IPS DF 6.9 (cell line): ENCODE measurements at regions not wholly inside any gene's neighbourhood (a gene's known extent, or its start where the extent isn't known, plus 50 kb on each side); places are given as distances from the start of the nearest gene placed in this dataset.

Source experiments
- DNase-seq: peaks from one replicate; pipeline ENCODE4 v3.0.0-alpha.2; 2013; ENCODE audit warnings: low read depth, low spot score
- H3K27ac ChIP-seq: one replicate; pipeline ENCODE4 v1.5.1; 2013; ENCODE audit warnings: low read length, control low read depth
- H3K27me3 ChIP-seq: 2 replicates; pipeline ENCODE4 v1.6.1; 2013; ENCODE audit warnings: mild to moderate bottlenecking, low read length; ENCODE audit not compliant: control insufficient read depth, insufficient read depth
- H3K36me3 ChIP-seq: 2 replicates; pipeline ENCODE4 v1.6.1; 2013; ENCODE audit warnings: low read length; ENCODE audit not compliant: control insufficient read depth, insufficient read depth
- H3K4me1 ChIP-seq: 2 replicates; pipeline ENCODE4 v1.6.1; 2013; ENCODE audit warnings: low read length; ENCODE audit not compliant: control insufficient read depth, insufficient read depth
- H3K4me3 ChIP-seq: 2 replicates; pipeline ENCODE4 v1.5.1; 2013; ENCODE audit warnings: mild to moderate bottlenecking, low read length
- H3K9me3 ChIP-seq: 2 replicates; pipeline ENCODE4 v1.6.1; 2013; ENCODE audit warnings: low read length, inconsistent platforms; ENCODE audit not compliant: control insufficient read depth, insufficient read depth
- WGBS: extraction: QIAGEN DNeasy Blood & Tissue Kit; methylation state at CpG from one replicate; pipeline ENCODE4 v1.1.7; 2013; ENCODE audit warnings: mixed read lengths, missing lambda C conversion rate; ENCODE audit not compliant: insufficient read length, insufficient coverage; 5-methylcytosine and 5-hydroxymethylcytosine counted together

DNA sequence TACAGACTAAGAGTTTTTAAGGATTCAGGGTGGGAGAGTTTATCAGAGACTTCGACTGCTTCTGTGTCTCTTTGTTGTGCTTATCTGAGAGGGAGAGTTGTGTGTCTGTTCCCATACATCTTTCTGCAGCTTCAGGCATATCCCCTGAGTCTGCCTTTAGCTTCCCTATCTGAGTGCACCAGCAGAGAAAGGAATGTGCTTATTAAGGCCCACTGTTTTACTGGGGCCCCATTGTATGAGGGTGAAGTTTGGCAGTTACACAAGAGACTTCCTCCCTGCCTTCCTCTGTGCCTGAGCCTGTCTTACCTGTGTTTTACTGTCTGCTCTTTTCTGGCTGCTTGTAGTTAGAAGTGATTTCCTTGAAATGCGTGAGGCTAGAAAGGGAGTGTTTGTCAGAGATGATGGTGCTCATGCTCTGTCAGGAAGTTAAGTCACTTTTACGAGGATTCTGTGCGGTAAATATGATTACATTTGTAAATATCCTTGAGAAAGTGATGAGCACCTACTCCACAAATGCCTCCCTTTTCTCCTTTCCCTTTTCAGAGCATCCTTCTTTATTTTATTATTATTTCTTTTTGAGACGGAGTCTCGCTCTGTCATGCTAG, 1228.9 kb upstream of the MIR17HG start:
- Histone ChIP-seq H3K27ac (no peak overlapping the region), H3K4me1 (no peaks in the 10 kb centered on the region), H3K9me3 (no peaks in the 10 kb centered on the region), H3K36me3 (no peaks in the 10 kb centered on the region), H3K27me3 (no peaks in the 10 kb centered on the region), H3K4me3 (no peak overlapping the region)
- no CpG with 5 or more reads among the region's 6 CpGs for WGBS
- no peak for DNase-seq

GRCh38 chr13:90120026-90120425, 1227.5 kb upstream of the MIR17HG start:
- no peak for DNase-seq
- H3K27ac ChIP-seq: no peak overlapping the region
- WGBS: no CpG with 5 or more reads among the region's 1 CpG

DNA sequence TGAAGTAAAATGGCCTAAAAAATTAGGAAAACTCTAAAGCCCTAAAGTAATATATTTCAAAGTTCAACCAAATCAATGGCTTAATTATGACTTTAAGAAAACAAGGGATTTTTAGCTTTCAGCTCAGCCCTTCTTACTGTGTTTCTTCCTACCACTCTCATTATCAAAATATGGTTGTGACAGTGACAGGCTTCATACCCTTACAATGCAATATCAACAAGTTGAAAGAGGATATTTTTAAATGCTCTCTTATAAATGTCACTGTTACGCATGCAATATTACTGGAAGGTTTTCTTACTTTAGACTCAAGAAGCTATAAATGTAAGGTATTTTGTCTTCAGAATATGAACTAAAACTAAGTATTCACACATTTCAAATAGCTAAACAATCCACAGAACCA, 1225.7 kb upstream of the MIR17HG start:
- Histone ChIP-seq H3K4me1 (no peaks in the 10 kb centered on the region), H3K27ac (no peak overlapping the region), H3K27me3 (no peaks in the 10 kb centered on the region), H3K9me3 (no peaks in the 10 kb centered on the region), H3K36me3 (no peaks in the 10 kb centered on the region), H3K4me3 (no peak overlapping the region)
- no CpG with 5 or more reads among the region's 1 CpG for WGBS
- DNase-seq: no peak

More at GRCh38 chr13:90120026-90120425, 1227.5 kb upstream of the MIR17HG start:
- H3K4me3 ChIP-seq: no peak overlapping the region
- H3K36me3 ChIP-seq: no peaks in the 10 kb centered on the region
- no peaks in the 10 kb centered on the region for H3K4me1 ChIP-seq
- H3K27me3 ChIP-seq: no peaks in the 10 kb centered on the region
- H3K9me3 ChIP-seq: no peaks in the 10 kb centered on the region

- DNase-seq: no peak
- no peak overlapping the region for H3K4me3 ChIP-seq
- H3K27me3 ChIP-seq: no peaks in the 10 kb centered on the region
- no peaks in the 10 kb centered on the region for H3K4me1 ChIP-seq
- no peaks in the 10 kb centered on the region for H3K36me3 ChIP-seq
- no peaks in the 10 kb centered on the region for H3K9me3 ChIP-seq
- no peak overlapping the region for H3K27ac ChIP-seq
- no CpG with 5 or more reads among the region's 2 CpGs for WGBS
Observed at GRCh38 chr13:90122531-90122930, 1225.0 kb upstream of the MIR17HG start.

GRCh38 chr13:90135558-90135957, 1211.9 kb upstream of the MIR17HG start:
- Histone ChIP-seq H3K4me1 (no peaks in the 10 kb centered on the region), H3K36me3 (no peaks in the 10 kb centered on the region), H3K9me3 (no peaks in the 10 kb centered on the region), H3K4me3 (no peak overlapping the region), H3K27ac (no peak overlapping the region), H3K27me3 (no peaks in the 10 kb centered on the region)
- DNase-seq: no peak
- WGBS: no CpG with 5 or more reads among the region's 3 CpGs

DNA sequence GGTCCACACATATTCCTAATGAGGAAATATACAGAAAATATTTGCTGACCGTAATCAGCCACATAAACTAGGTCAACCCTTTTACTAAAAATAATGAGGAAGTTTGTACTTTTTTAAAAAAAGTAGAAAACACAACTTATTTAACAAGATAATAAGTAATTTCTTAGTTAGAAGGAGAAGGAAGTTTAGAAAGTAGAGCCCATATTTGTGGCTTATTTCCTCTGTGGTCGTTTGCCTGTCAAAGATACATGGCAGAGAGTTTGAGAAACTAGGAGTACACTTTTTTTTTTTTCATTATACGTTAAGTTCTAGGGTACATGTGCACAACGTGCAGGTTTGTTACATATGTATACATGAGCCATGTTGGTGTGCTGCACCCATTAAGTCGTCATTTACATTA, 1205.2 kb upstream of the MIR17HG start:
- Histone ChIP-seq H3K9me3 (no peaks in the 10 kb centered on the region), H3K27me3 (no peaks in the 10 kb centered on the region), H3K4me1 (no peaks in the 10 kb centered on the region), H3K27ac (no peak overlapping the region), H3K36me3 (no peaks in the 10 kb centered on the region), H3K4me3 (no peak overlapping the region)
- DNase-seq: no peak
- no CpG with 5 or more reads among the region's 5 CpGs for WGBS

GRCh38 chr13:90154311-90154960, 1193.1 kb upstream of the MIR17HG start:
- Histone ChIP-seq H3K36me3 (no peaks in the 10 kb centered on the region), H3K9me3 (no peaks in the 10 kb centered on the region), H3K4me1 (no peaks in the 10 kb centered on the region), H3K27me3 (no peaks in the 10 kb centered on the region), H3K4me3 (no peak overlapping the region), H3K27ac (no peak overlapping the region)
- no CpG with 5 or more reads among the region's 2 CpGs for WGBS
- no peak for DNase-seq

GRCh38 chr13:90156390-90156789, 1191.1 kb upstream of the MIR17HG start:
- no peaks in the 10 kb centered on the region for H3K4me1 ChIP-seq
- no peaks in the 10 kb centered on the region for H3K36me3 ChIP-seq
- H3K9me3 ChIP-seq: no peaks in the 10 kb centered on the region
- H3K27me3 ChIP-seq: no peaks in the 10 kb centered on the region
- H3K4me3 ChIP-seq: no peak overlapping the region
- DNase-seq: no peak
- H3K27ac ChIP-seq: no peak overlapping the region
- no CpG with 5 or more reads among the region's 1 CpG for WGBS

GRCh38 chr13:90168953-90169352, 1178.5 kb upstream of the MIR17HG start:
- no peak overlapping the region for H3K27ac ChIP-seq
- H3K27me3 ChIP-seq: no peaks in the 10 kb centered on the region
- no peaks in the 10 kb centered on the region for H3K4me1 ChIP-seq
- H3K36me3 ChIP-seq: no peaks in the 10 kb centered on the region
- no CpG with 5 or more reads among the region's 1 CpG for WGBS
- no peak overlapping the region for H3K4me3 ChIP-seq
- H3K9me3 ChIP-seq: no peaks in the 10 kb centered on the region
- no peak for DNase-seq

DNA sequence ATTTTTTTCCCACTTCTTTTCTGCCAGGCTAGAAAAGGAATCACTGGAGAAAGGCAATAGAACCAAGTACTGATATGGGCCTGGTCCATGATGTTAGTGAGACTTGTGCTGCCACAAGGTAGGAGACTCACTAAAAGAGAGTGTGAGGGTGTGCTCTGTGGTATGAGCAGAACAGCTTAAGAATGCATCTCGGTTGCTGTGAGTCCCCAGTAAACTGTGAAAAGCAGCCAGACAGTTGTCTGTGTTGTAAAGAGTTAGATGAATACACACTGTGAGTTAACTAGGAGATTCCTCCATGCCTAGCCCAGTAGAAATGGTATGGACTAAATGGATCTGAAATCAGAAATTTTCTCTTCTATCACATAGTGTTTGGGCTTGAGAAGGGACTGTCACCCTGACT, 1177.3 kb upstream of the MIR17HG start:
- H3K4me1 ChIP-seq: no peaks in the 10 kb centered on the region
- no peak for DNase-seq
- no peaks in the 10 kb centered on the region for H3K9me3 ChIP-seq

GRCh38 chr13:90171649-90172048, 1175.8 kb upstream of the MIR17HG start:
- Histone ChIP-seq H3K27me3 (no peaks in the 10 kb centered on the region), H3K36me3 (no peaks in the 10 kb centered on the region), H3K9me3 (no peaks in the 10 kb centered on the region), H3K4me1 (no peaks in the 10 kb centered on the region), H3K27ac (no peak overlapping the region), H3K4me3 (no peak overlapping the region)
- DNase-seq: no peak
- WGBS: no CpG with 5 or more reads among the region's 1 CpG

More for the DNA sequence above, 1177.3 kb upstream of the MIR17HG start:
- Histone ChIP-seq H3K27ac (no peak overlapping the region), H3K27me3 (no peaks in the 10 kb centered on the region), H3K4me3 (no peak overlapping the region), H3K36me3 (no peaks in the 10 kb centered on the region)
- no CpG with 5 or more reads among the region's 1 CpG for WGBS
